ENCODE measurements at regions not wholly inside any gene's neighbourhood (a gene's known extent, or its start where the extent isn't known, plus 50 kb on each side); places are given as distances from the start of the nearest gene placed in this dataset.
"Not testable (repeated sequence)": the region's sequence is repeated elsewhere in the genome, so short reads cannot be mapped to it uniquely, and the experiment has no call there.

GRCh38 chr2:110384109-110384735 lies 88.4 kb downstream of the LIMS4 start:
- intact Hi-C loops (cut with micrococcal nuclease; ENCODE audit: unreplicated experiment); H3K36me3 ChIP-seq (ENCODE audit: control insufficient read depth, insufficient read depth, low read length); H3K36me3 Mint-ChIP-seq (ENCODE audit: insufficient read depth, unreplicated experiment); H3K4me1 Mint-ChIP-seq (ENCODE audit: low read depth, unreplicated experiment); CTCF ChIA-PET; H3K4me1 ChIP-seq; H3K27me3 Mint-ChIP-seq (ENCODE audit: insufficient read depth, unreplicated experiment); DNase-seq; BruUV-seq (replicated peaks); POLR2A ChIA-PET; H3K9me3 Mint-ChIP-seq (ENCODE audit: unreplicated experiment); H3K4me3 ChIP-seq (ENCODE audit: low read depth, low read length); H3K27me3 ChIP-seq (replicated peaks; ENCODE audit: control insufficient read depth, insufficient read depth, low read length); H3K27ac Mint-ChIP-seq (ENCODE audit: unreplicated experiment); H3K4me3 Mint-ChIP-seq (ENCODE audit: unreplicated experiment); H3K9me3 ChIP-seq: not testable (repeated sequence)

DNA sequence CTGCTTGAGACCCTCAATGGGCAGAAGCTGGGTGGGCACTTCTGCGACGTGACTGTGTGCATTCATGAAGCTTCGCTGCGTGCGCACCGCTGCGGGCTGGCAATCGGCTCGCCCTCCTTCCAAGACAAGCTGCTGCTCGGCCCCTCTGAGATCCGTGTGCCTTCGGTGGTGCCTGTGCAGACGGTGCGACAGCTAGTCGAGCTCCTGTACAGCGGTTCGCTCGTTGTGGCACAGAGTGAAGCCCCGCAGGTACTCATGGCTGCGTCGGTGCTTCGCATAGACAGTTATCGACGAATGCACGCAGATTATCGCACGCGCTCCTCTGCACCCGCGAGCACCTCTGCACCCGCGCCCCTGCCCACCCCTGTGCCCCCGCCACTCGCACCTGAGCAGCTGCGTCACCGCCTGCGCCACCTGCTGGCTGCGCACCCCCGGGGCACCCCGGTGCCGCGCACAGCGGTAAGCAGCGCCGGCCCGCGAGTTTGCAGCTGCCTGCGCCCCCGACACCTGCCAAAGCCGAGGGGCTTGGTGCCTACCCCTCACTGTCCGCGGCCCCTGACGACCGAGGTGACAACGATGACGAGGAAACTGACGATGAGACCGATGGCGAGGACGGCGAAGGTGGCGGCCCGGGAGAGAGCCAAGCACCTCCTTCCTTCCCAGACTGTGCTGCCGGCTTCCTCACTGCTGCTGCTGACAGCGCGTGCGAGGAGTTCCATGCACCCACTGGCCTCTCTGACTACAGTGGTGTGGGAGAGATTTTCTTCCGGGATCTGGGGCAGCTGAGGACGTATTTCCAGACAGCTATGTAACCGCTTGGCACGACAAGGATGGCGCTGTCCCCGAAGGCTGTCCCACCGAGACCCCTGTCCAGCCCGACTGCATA lies 89.2 kb downstream of the LIMS4 start:
- BruUV-seq (replicated peaks), result TSS peak; percentile 11
- POLR2A ChIA-PET, result not testable (repeated sequence)

DNA sequence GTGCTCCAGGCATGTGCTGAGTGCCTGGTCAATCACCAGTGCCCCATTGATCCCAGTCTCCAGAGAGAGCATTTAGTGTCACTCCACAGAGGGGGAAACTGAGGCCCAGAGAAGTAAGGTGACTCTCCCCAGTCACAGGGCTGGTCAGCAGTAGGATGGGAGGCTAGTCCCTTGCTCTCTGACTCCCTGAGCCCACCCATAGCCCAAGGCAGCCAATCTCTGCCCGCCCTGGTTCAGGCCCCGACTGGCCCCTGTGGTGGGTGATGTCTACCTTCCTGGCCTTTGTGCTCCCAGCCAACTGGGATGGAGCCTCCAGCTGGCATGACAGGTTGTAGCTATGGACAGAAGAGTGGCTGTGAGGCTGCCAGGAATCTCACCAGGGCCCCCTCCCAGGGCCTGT lies 99.1 kb downstream of the LIMS4 start:
- H3K36me3 ChIP-seq (ENCODE audit: control insufficient read depth, insufficient read depth, low read length); H3K36me3 Mint-ChIP-seq (ENCODE audit: insufficient read depth, unreplicated experiment); CTCF ChIA-PET; intact Hi-C loops (cut with micrococcal nuclease; ENCODE audit: unreplicated experiment); H3K27me3 Mint-ChIP-seq (ENCODE audit: insufficient read depth, unreplicated experiment); POLR2A ChIA-PET; BruUV-seq (replicated peaks); H3K9me3 ChIP-seq; H3K9me3 Mint-ChIP-seq (ENCODE audit: unreplicated experiment); H3K27me3 ChIP-seq (replicated peaks; ENCODE audit: control insufficient read depth, insufficient read depth, low read length); H3K4me3 Mint-ChIP-seq (ENCODE audit: unreplicated experiment); H3K4me1 ChIP-seq; H3K4me1 Mint-ChIP-seq (ENCODE audit: low read depth, unreplicated experiment); H3K27ac Mint-ChIP-seq (ENCODE audit: unreplicated experiment); H3K4me3 ChIP-seq (ENCODE audit: low read depth, low read length): not testable (repeated sequence)
- peak in 1 of 2 experiments; percentile 24 for DNase-seq

More for the DNA sequence above, 89.2 kb downstream of the LIMS4 start:
- H3K9me3 Mint-ChIP-seq (ENCODE audit: unreplicated experiment); CTCF ChIA-PET; H3K4me3 ChIP-seq (ENCODE audit: low read depth, low read length); H3K9me3 ChIP-seq; H3K27me3 ChIP-seq (replicated peaks; ENCODE audit: control insufficient read depth, insufficient read depth, low read length); DNase-seq; H3K36me3 Mint-ChIP-seq (ENCODE audit: insufficient read depth, unreplicated experiment); H3K27ac Mint-ChIP-seq (ENCODE audit: unreplicated experiment); H3K27me3 Mint-ChIP-seq (ENCODE audit: insufficient read depth, unreplicated experiment); H3K36me3 ChIP-seq (ENCODE audit: control insufficient read depth, insufficient read depth, low read length); intact Hi-C loops (cut with micrococcal nuclease; ENCODE audit: unreplicated experiment); H3K4me3 Mint-ChIP-seq (ENCODE audit: unreplicated experiment); H3K4me1 ChIP-seq; H3K4me1 Mint-ChIP-seq (ENCODE audit: low read depth, unreplicated experiment): not testable (repeated sequence)

- H3K9me3 ChIP-seq; H3K36me3 Mint-ChIP-seq (ENCODE audit: insufficient read depth, unreplicated experiment); BruUV-seq (replicated peaks); CTCF ChIA-PET; H3K4me3 Mint-ChIP-seq (ENCODE audit: unreplicated experiment); POLR2A ChIA-PET; H3K4me3 ChIP-seq (ENCODE audit: low read depth, low read length); intact Hi-C loops (cut with micrococcal nuclease; ENCODE audit: unreplicated experiment); H3K27me3 Mint-ChIP-seq (ENCODE audit: insufficient read depth, unreplicated experiment); H3K4me1 ChIP-seq; H3K9me3 Mint-ChIP-seq (ENCODE audit: unreplicated experiment); H3K4me1 Mint-ChIP-seq (ENCODE audit: low read depth, unreplicated experiment); H3K36me3 ChIP-seq (ENCODE audit: control insufficient read depth, insufficient read depth, low read length); H3K27me3 ChIP-seq (replicated peaks; ENCODE audit: control insufficient read depth, insufficient read depth, low read length): not testable (repeated sequence)
- H3K27ac Mint-ChIP-seq (ENCODE audit: unreplicated experiment), result peak overlapping the region; percentile 86
- peak; percentile 76 to 86 for DNase-seq
Measured at GRCh38 chr2:110371633-110372032, 101.0 kb downstream of the LIMS4 start.

GRCh38 chr2:110357616-110358015 lies 115.0 kb downstream of the LIMS4 start:
- H3K9me3 ChIP-seq; BruUV-seq (replicated peaks); H3K27me3 Mint-ChIP-seq (ENCODE audit: insufficient read depth, unreplicated experiment); CTCF ChIA-PET; H3K36me3 ChIP-seq (ENCODE audit: control insufficient read depth, insufficient read depth, low read length); DNase-seq; H3K4me1 Mint-ChIP-seq (ENCODE audit: low read depth, unreplicated experiment); H3K4me3 Mint-ChIP-seq (ENCODE audit: unreplicated experiment); H3K27ac Mint-ChIP-seq (ENCODE audit: unreplicated experiment); H3K4me3 ChIP-seq (ENCODE audit: low read depth, low read length); H3K4me1 ChIP-seq; H3K36me3 Mint-ChIP-seq (ENCODE audit: insufficient read depth, unreplicated experiment); H3K27me3 ChIP-seq (replicated peaks; ENCODE audit: control insufficient read depth, insufficient read depth, low read length); POLR2A ChIA-PET; intact Hi-C loops (cut with micrococcal nuclease; ENCODE audit: unreplicated experiment); H3K9me3 Mint-ChIP-seq (ENCODE audit: unreplicated experiment): not testable (repeated sequence)

GRCh38 chr2:110354294-110355018 lies 118.2 kb downstream of the LIMS4 start:
- intact Hi-C loops (cut with micrococcal nuclease; ENCODE audit: unreplicated experiment); H3K4me3 ChIP-seq (ENCODE audit: low read depth, low read length); CTCF ChIA-PET; H3K4me1 Mint-ChIP-seq (ENCODE audit: low read depth, unreplicated experiment); H3K4me1 ChIP-seq; H3K9me3 Mint-ChIP-seq (ENCODE audit: unreplicated experiment); H3K9me3 ChIP-seq; H3K36me3 ChIP-seq (ENCODE audit: control insufficient read depth, insufficient read depth, low read length); H3K27me3 Mint-ChIP-seq (ENCODE audit: insufficient read depth, unreplicated experiment); H3K36me3 Mint-ChIP-seq (ENCODE audit: insufficient read depth, unreplicated experiment); DNase-seq; BruUV-seq (replicated peaks); H3K4me3 Mint-ChIP-seq (ENCODE audit: unreplicated experiment); H3K27me3 ChIP-seq (replicated peaks; ENCODE audit: control insufficient read depth, insufficient read depth, low read length); H3K27ac Mint-ChIP-seq (ENCODE audit: unreplicated experiment); POLR2A ChIA-PET: not testable (repeated sequence)

DNA sequence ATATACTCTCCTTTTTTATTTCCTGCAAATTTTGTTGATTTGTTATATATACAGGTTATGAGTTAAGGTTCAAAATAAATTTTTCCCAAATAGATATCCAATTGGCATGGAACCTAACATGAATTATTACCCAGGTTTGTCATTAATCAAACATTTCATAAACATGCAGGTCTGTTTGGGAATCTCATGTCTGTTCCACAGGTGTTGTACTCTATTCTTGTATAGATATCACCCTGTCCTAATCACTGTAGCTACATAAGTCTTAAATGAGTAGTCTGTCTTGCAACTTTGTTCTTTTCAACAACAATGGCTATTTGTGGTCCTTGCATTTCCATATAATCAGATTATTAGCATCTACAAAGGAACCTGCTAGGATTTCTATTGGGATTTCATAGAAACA lies 121.9 kb downstream of the LIMS4 start:
- H3K9me3 ChIP-seq; intact Hi-C loops (cut with micrococcal nuclease; ENCODE audit: unreplicated experiment); H3K27me3 ChIP-seq (replicated peaks; ENCODE audit: control insufficient read depth, insufficient read depth, low read length); H3K9me3 Mint-ChIP-seq (ENCODE audit: unreplicated experiment); H3K4me1 Mint-ChIP-seq (ENCODE audit: low read depth, unreplicated experiment); H3K36me3 Mint-ChIP-seq (ENCODE audit: insufficient read depth, unreplicated experiment); H3K36me3 ChIP-seq (ENCODE audit: control insufficient read depth, insufficient read depth, low read length); DNase-seq; H3K27me3 Mint-ChIP-seq (ENCODE audit: insufficient read depth, unreplicated experiment); H3K4me3 Mint-ChIP-seq (ENCODE audit: unreplicated experiment); H3K27ac Mint-ChIP-seq (ENCODE audit: unreplicated experiment); H3K4me1 ChIP-seq; H3K4me3 ChIP-seq (ENCODE audit: low read depth, low read length); BruUV-seq (replicated peaks); POLR2A ChIA-PET; CTCF ChIA-PET: not testable (repeated sequence)
